RKO (cell line): ENCODE measurements at regions not wholly inside any gene's neighbourhood (a gene's known extent, or its start where the extent isn't known, plus 50 kb on each side); places are given as distances from the start of the nearest gene placed in this dataset.
A peak's percentile ranks its signal among the peaks of the same experiment; 100 is the strongest.
"Not testable (repeated sequence)": the region's sequence is repeated elsewhere in the genome, so short reads cannot be mapped to it uniquely, and the experiment has no call there.

ENCODE experiments used
- DNase-seq: peaks from one replicate; pipeline ENCODE4 v3.0.0-alpha.2; 2016; ENCODE audit warnings: low spot score

- no peak for DNase-seq
These were observed 79.7 kb upstream of the ITGB1 start for GRCh38 chr10:33037726-33038125.

DNA sequence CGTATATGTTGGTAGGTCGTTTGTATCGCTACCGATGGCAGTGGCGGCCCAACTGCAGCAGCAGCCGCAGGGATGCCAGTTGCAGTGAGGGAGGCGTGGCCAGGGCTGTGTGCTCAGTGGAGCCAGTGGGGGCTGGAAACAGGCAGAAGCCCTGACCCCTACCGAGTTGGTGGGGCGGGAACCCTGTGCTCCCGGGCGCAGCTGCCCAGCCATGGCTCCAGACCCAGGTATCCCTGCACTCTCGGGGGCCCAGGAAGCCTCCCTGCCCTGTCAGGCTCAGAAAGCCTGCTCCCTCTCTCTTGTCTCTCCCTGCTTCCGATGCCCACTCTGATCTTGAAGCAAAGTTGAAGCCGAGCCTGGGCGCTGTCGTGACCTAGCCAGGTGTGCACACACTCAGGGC is 78.6 kb upstream of the ITGB1 start:
- DNase-seq = no peak

DNA sequence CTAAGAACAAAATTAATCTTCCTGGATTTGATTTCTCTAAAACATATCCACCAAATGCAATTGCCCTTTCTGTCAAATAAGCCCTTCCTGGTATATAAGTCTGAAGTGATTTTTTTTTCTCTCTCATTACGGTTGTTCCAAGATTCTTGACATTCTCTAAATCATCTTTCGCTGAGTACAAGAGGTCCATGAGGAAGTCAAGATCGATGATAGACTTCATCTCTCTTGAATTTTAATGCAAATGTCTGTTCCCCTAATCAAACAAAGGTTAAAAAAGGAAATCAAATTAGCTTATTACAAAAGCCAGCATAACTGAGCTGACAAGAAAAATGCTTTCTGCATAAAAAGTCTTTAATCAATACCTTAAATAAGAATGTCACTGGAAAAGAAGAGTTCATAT is 77.4 kb upstream of the ITGB1 start:
- no peak for DNase-seq

- no peak for DNase-seq
These were observed 76.9 kb upstream of the ITGB1 start for GRCh38 chr10:33034931-33035330.

DNA sequence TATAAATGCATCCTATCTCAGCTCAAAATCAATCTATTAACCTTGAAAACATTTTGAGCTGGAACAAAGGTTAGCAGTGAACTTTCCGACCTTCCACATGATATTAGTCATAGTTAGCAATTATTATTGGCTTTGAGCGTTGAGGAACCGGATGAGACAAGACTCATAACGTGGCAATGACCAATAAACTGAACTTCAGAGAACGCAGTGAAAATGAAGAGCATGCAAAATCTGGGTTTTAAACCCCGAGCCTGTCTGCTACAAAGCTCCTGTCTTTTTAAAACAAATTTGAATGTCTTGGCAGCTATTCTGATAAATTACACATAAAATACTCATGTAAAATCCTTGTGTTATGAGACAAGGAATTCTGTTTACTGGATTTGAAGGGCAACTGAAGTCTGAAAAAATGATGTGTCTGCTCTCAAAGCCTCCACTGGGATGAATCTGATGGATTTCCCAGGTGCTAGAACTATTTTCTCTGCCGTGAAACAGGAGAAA is 74.7 kb upstream of the ITGB1 start:
- peak; percentile 23 for DNase-seq

- no peak for DNase-seq
These were observed 74.0 kb upstream of the ITGB1 start for GRCh38 chr10:33031815-33032653.

- no peak for DNase-seq
These were observed 73.1 kb upstream of the ITGB1 start for GRCh38 chr10:33031171-33031570.

GRCh38 chr10:33028515-33028914 is 70.5 kb upstream of the ITGB1 start:
- DNase-seq = not testable (repeated sequence)

- DNase-seq = no peak
These were observed 69.1 kb upstream of the ITGB1 start for GRCh38 chr10:33027088-33027487.

DNA sequence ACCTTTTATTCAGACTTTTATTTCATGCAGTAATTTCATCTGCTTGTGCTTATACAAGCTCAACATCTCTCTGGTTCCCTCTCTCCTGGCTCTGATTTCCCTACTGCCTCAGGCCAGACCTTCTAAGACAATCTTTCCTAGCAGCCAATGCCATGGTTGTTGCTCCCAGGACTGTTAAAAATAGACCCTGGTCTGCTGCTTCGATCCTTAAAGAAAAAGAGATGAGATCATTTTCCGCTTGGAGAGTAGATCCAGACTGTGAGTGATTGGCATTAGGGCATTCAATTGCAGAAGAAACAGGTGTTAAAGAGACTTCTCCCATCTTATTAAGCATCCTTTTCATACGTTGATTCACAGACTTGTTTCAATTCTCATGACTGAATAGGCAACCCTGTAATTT is 68.4 kb upstream of the ITGB1 start:
- no peak for DNase-seq

DNA sequence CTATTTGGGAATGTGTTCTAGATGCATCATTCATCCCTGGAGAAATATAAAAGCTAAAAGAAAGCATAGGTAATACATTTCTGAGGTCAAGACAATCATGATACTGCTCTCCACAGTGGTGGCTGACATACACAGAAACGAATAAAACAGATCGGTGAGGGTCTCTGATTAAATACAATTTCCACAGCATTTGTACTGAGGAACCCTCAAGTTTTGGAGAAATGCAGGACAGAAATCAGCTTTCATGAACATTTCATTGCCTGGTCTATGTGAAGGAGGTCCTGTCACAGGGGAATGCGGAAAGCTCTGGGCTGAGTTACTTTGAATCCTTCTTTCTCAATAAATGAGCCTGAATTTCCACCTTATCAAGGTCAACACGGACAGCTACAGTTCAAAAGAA is 67.9 kb upstream of the ITGB1 start:
- DNase-seq = no peak

GRCh38 chr10:33025039-33025438 is 67.0 kb upstream of the ITGB1 start:
- no peak for DNase-seq

- no peak for DNase-seq
These were observed 64.7 kb upstream of the ITGB1 start for GRCh38 chr10:33022691-33023090.

GRCh38 chr10:33022090-33022489 is 64.1 kb upstream of the ITGB1 start:
- no peak for DNase-seq

DNA sequence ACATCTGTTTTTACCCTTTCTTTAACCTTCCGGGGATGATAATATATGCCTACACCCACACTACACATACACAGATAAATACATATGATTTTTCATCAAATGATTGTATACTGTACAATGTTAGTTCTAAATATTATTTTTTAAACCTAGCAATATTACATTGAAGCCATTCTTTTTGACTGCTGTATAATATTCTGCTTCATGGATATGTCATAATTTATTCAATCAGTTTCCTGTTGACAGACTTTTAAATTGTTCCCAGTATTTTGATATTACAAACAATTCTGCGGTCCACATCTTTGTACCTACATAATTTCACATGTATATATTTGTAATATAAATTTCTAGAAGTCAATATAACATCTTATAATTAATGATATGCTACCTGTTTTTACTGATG is 59.0 kb upstream of the ITGB1 start:
- DNase-seq = no peak

GRCh38 chr10:33015761-33016547 is 57.9 kb upstream of the ITGB1 start:
- DNase-seq = no peak

- DNase-seq = not testable (repeated sequence)
These were observed 55.3 kb upstream of the ITGB1 start for GRCh38 chr10:33013331-33013730.

GRCh38 chr10:33012306-33012705 is 54.3 kb upstream of the ITGB1 start:
- DNase-seq = no peak

DNA sequence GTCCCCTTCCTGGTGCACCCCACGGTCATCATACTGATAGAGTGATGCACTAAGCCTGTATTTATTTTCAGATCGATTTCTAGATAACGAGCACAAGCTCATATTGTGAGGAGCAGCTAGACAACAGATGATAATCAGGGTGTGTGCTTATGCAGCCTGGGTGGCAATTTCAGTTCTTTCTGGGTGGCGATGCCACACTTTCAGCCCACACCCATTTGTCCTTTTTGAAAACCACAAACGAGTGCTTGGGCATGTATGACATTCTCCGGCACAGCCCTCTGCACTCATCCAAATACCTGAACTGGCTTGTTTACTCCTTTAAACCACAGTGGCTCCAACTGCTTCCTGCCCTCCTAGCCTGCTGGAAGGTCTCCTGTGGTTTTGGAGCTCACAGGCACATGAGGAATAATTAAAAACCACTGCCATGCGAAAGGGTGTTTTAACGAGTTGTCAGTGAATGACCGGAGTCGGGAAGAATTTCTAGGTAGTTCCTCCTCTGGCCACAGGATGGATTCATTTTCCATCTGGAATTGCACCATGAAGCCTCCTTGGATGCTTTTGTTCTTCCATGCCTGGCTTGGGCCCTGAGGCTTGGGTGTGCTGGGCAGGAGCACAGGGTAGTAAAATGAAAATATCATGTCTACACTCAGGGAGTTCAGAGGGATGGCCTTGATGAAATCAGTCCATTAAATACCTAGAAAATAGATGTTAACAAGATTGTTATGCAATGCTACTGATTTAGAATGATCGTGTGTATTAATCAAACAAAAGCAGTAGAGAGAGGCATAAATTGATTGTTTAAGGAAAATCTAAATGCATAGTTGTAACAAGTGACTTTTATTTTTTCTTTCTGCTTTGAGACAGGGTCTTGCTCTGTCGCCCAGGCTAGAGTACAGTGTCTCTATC is 52.4 kb upstream of the ITGB1 start:
- DNase-seq = peak; percentile 42

DNA sequence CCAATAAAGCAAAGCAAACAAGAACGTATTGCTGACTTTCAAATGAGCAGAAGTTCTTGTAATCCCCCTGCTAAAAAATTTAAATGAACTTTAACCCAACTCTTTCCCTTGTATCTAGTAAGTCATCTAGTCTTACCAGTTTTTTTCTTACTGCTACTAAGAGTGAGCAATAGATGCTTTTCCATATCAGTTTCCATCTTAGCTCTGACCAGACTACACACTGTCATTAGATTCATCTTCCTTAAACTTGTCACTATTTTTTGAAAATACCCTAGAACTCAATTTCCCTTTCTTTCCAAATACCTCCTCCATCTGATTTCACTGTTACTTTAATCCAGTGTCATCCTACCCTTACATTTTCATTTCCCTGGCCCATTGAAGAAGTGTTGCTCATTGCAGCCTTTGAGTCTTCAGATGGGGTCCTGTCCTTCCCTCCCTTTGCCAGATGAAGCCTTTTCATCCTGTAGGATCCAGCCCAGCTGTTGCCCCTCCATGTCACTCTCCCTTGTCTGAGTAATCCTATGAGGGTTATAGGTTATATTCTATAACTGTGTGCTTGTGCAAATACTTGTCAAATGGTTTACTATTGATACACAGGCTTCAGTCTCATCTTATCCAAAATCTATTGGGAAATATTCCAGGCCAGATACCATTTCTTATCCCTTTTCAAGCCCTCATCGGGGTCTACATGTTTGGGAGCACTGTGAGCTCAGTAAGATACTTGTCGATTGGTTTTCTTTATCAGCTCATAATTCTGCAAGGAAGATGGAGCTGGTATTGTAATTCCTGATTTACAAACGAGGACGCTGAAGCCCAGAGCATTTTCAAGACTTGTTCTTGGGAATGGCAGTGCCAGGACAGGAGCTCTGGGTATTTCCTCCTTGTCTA is 51.5 kb upstream of the ITGB1 start:
- no peak for DNase-seq
